ENCODE measurements at regions not wholly inside any gene's neighbourhood (a gene's known extent, or its start where the extent isn't known, plus 50 kb on each side); places are given as distances from the start of the nearest gene placed in this dataset.
A peak's percentile ranks its signal among the peaks of the same experiment; 100 is the strongest.

DNA sequence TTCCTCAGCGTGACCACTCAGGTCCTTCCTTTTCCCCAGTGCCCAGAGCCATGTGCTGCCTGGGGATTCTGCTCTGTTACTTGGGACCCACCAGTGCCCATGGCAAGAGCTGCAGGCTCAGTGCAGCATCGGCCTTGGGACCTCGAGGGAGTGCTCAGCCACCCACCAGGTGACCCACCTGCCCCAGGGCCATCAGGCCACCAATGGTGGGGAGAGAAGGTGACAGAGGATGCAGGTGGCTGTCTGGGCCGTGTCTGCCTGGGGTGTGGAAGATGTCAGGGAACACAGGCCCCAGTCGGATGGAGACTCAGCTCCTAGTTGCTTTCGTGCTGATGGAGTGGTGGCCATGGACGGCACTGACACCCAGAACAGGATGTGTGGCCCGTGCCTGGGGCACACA is 104.7 kb upstream of the FAM20C start:
- DNase-seq (no peak), ATAC-seq (no peak)
- Histone ChIP-seq H3K4me1 (peaks cover 4 to 36% (median 20%) of the 10 kb centered on the region in 9 donors), H3K27ac (no peak overlapping the region), H3K9me3 (no peaks in the 10 kb centered on the region), H3K4me3 (no peak overlapping the region), H3K27me3 (peaks cover 0 to 12% (median 0%) of the 10 kb centered on the region in 7 donors), H3K36me3 (no peaks in the 10 kb centered on the region)
- TF ChIP-seq, protein P1, sequence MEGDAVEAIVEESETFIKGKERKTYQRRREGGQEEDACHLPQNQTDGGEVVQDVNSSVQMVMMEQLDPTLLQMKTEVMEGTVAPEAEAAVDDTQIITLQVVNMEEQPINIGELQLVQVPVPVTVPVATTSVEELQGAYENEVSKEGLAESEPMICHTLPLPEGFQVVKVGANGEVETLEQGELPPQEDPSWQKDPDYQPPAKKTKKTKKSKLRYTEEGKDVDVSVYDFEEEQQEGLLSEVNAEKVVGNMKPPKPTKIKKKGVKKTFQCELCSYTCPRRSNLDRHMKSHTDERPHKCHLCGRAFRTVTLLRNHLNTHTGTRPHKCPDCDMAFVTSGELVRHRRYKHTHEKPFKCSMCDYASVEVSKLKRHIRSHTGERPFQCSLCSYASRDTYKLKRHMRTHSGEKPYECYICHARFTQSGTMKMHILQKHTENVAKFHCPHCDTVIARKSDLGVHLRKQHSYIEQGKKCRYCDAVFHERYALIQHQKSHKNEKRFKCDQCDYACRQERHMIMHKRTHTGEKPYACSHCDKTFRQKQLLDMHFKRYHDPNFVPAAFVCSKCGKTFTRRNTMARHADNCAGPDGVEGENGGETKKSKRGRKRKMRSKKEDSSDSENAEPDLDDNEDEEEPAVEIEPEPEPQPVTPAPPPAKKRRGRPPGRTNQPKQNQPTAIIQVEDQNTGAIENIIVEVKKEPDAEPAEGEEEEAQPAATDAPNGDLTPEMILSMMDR (IDR thresholded peaks at IDR 0.05) = no peak
- WGBS, 2 donors = 92 to 93% methylated on average over 8 of the region's 8 CpGs
- intact Hi-C loops (cut with DNase I) = no loop called here

DNA sequence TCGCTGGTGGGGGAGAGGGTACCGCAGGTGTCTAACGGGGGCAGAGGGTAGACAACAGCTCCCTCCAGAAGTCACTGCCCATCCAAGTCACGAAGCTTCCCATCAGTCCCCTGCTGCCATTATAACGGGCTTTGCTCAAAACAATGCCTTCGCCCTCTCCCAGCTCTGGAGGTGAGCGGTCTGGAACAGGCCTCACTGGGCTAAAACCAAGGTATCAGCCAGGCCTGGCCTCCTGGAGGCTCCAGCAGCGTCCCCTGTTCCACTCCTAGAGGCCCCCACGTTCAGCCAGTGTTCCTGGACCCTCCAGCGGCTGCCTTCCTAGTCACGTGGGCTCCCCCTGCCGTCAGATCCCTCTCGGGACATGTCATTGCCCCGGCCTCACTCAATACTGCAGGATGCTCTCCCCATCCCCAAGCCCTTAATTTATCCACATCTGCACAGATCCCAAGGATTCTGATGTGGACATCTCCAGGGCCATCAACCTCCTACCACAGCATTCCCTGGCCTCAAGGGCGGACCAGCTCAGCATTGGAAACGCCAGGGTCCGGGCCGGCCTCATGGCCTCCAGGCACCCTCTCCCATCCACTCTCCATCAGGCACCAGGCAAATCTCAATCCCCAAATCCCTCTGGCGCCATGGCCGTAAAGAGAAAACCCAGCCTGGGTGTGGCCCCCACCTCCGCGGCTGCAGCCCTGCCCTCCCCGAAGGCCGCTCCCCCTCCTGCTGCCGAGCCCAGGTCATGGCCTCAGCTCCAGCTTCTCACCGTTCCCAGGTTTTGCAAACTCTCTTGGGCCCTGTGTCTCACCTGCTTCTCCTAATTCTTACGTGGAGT is 104.1 kb upstream of the FAM20C start:
- WGBS, 2 donors = 84 to 89% methylated on average over 27 of the region's 27 CpGs
- no peak for ATAC-seq
- H3K27me3 ChIP-seq = peaks cover 0 to 11% (median 0%) of the 10 kb centered on the region in 7 donors
- intact Hi-C loops (cut with DNase I) = no loop called here
- no peaks in the 10 kb centered on the region for H3K9me3 ChIP-seq
- H3K4me1 ChIP-seq = peaks cover 4 to 36% (median 20%) of the 10 kb centered on the region in 9 donors
- H3K36me3 ChIP-seq = no peaks in the 10 kb centered on the region
- no peak for DNase-seq
- H3K4me3 ChIP-seq = no peak overlapping the region
- H3K27ac ChIP-seq = peak overlapping the region in 2 of 10 donors; percentile 66 to 77
- TF ChIP-seq, protein P1 (IDR thresholded peaks at IDR 0.05) = no peak

DNA sequence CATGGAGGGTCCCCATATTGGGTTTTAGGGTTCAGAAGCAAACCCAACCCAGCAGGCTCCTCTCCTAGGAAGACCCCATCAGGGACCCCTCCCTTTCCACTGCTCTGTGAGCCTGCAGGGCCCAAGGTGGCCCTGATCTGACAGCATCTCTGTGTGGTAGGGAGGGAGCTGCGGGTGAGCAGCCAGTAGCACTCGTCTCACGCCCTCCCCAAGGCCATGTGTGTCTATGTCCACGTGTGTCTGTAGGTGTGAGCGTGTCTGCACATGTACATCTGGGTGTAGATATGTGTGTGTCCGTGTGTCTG is 103.5 kb upstream of the FAM20C start:
- TF ChIP-seq, protein P1 (IDR thresholded peaks at IDR 0.05) = no peak

DNA sequence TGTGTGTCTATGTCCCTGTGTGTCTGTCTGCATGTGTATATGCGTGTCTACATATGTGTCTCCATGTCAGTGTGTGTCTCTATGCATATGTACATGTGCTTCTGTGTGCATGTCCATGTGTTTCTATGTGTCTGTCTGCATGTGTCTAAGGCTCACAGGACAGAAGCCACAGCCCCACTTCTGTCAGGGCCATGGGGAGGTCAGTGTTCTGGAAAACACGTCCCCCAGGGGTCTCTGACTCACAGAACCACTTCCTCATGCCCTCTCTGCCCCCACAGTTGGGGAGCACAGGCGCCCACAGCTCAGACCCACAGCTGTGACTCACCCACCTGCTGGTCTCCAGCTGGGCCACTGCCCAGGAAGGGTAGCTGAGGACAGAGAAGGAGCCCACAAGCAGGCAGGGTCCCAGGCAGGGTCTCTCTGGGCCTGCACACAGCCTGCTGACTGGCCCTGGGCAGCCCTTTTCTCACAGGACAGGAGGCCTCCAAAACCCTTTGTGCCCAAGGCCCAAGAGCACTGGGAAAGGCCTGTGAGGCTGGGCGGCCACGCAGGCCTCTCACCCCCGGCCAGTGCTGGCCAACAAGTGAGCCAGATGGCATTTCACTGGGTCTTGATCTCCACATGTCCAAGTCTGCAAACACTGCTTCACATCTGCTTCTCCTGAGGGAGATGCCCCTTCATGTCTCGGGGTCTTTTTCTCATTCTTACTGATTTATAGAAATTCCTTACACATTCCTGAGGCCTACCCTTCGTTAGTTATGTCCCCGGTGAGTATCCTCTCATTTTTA is 102.9 kb upstream of the FAM20C start:
- H3K9me3 ChIP-seq = no peaks in the 10 kb centered on the region
- intact Hi-C loops (cut with DNase I) = no loop called here
- ATAC-seq = peak; percentile 34 to 78 (median 54)
- TF ChIP-seq, protein P1 (IDR thresholded peaks at IDR 0.05) = no peak
- peak overlapping the region in 8 of 10 donors; percentile 44 to 77 (median 58) for H3K27ac ChIP-seq
- no peaks in the 10 kb centered on the region for H3K36me3 ChIP-seq
- no peak overlapping the region for H3K4me3 ChIP-seq
- peaks cover 0 to 13% (median 4%) of the 10 kb centered on the region in 7 donors for H3K27me3 ChIP-seq
- 67 to 69% methylated on average over 9 of the region's 9 CpGs for WGBS, 2 donors
- peaks cover 4 to 36% (median 20%) of the 10 kb centered on the region in 9 donors for H3K4me1 ChIP-seq
- peak; percentile 30 to 56 for DNase-seq

More for the DNA sequence above, 103.5 kb upstream of the FAM20C start:
- intact Hi-C loops (cut with DNase I) = no loop called here
- H3K36me3 ChIP-seq = no peaks in the 10 kb centered on the region
- no peaks in the 10 kb centered on the region for H3K9me3 ChIP-seq
- ATAC-seq (no peak), DNase-seq (no peak)
- peak overlapping the region in 3 of 10 donors; percentile 44 to 77 (median 66) for H3K27ac ChIP-seq
- H3K4me1 ChIP-seq = peaks cover 4 to 36% (median 20%) of the 10 kb centered on the region in 9 donors
- WGBS, 2 donors = 86 to 92% methylated on average over 6 of the region's 6 CpGs
- no peak overlapping the region for H3K4me3 ChIP-seq
- peaks cover 0 to 13% (median under 1%) of the 10 kb centered on the region in 7 donors for H3K27me3 ChIP-seq
